ENCODE measurements at regions not wholly inside any gene's neighbourhood (a gene's known extent, or its start where the extent isn't known, plus 50 kb on each side); places are given as distances from the start of the nearest gene placed in this dataset.

GRCh38 chrX:15953801-15954200, 99.2 kb upstream of the AP1S2 start:
- TF ChIP-seq CTCF (IDR thresholded peaks at IDR 0.05) (no peak), POLR2A (IDR thresholded peaks at IDR 0.05) (no peak)

All from thyroid gland (tissue), 4 donors.